ENCODE measurements at regions not wholly inside any gene's neighbourhood (a gene's known extent, or its start where the extent isn't known, plus 50 kb on each side); places are given as distances from the start of the nearest gene placed in this dataset.
"Not testable (repeated sequence)": the region's sequence is repeated elsewhere in the genome, so short reads cannot be mapped to it uniquely, and the experiment has no call there.

GRCh38 chr15:60295901-60296300 is 101.9 kb downstream of the ANXA2 start:
- not testable (repeated sequence) for TF ChIP-seq CTCF, POLR2A (IDR thresholded peaks at IDR 0.05)
